PC-3 (cell line): ENCODE measurements at regions not wholly inside any gene's neighbourhood (a gene's known extent, or its start where the extent isn't known, plus 50 kb on each side); places are given as distances from the start of the nearest gene placed in this dataset.

Source experiments
- ATAC-seq: fragments of 200-7000 bp; cut with Tn5 transposase; 2 replicates; pipeline ENCODE4 v1.9.1; 2020; ENCODE audit warnings: mild to moderate bottlenecking, moderate library complexity
- BruUV-seq: library from RNA; stranded (reverse); fragments of 400-500 nt; replicated peaks from 2 replicates; lab custom pipeline; 2021; lab: Mats Ljungman, UMichigan
- CTCF ChIA-PET: fragments of 300-600 bp; sonication (Branson Sonifier 250); formaldehyde crosslinking; loops from one replicate; lab custom pipeline; 2022; ENCODE audit warnings: antibody characterized with exemption; lab: Charles Lee
- POLR2A ChIA-PET: fragments of 300-600 bp; sonication (Branson Sonifier 250); formaldehyde crosslinking; loops from one replicate; lab custom pipeline; 2022; ENCODE audit warnings: antibody characterized with exemption; ENCODE audit not compliant: unreplicated experiment; lab: Charles Lee
- DNase-seq: peaks from one replicate; pipeline ENCODE4 v3.0.0-alpha.2; 2015
- H2AFZ ChIP-seq: fragments of 300-600 bp; sonication (generic); 2 replicates; pipeline ENCODE4 v1.6.0; 2016; ENCODE audit warnings: antibody characterized with exemption, low read length
- H3F3A ChIP-seq: fragments of 300-600 bp; sonication (generic); one replicate; pipeline ENCODE4 v1.6.0; 2017; ENCODE audit warnings: antibody characterized with exemption, low read length, control low read depth, mild to moderate bottlenecking; ENCODE audit not compliant: unreplicated experiment
- H3K27ac ChIP-seq: fragments of 300-600 bp; sonication (generic); 2 replicates; pipeline ENCODE4 v1.5.1; 2016; ENCODE audit warnings: mild to moderate bottlenecking, low read length
- H3K27me3 ChIP-seq: fragments of 300-600 bp; sonication (generic); 2 replicates; pipeline ENCODE4 v1.6.1; 2016; ENCODE audit warnings: low read length, mixed read lengths
- H3K36me3 ChIP-seq: fragments of 300-600 bp; sonication (generic); 2 replicates; pipeline ENCODE4 v1.6.1; 2016; ENCODE audit warnings: low read depth, mixed run types, low read length, mixed read lengths
- H3K4me1 ChIP-seq: fragments of 300-600 bp; sonication (generic); 2 replicates; pipeline ENCODE4 v1.5.1; 2016; ENCODE audit warnings: low read length; ENCODE audit not compliant: insufficient read depth
- H3K4me2 ChIP-seq: fragments of 300-600 bp; sonication (generic); 2 replicates; pipeline ENCODE4 v1.6.0; 2016; ENCODE audit warnings: low read length
- H3K4me3 ChIP-seq: fragments of 300-600 bp; sonication (generic); 2 replicates; pipeline ENCODE4 v1.5.1; 2016; ENCODE audit warnings: mild to moderate bottlenecking, low read length, mixed read lengths
- H3K79me2 ChIP-seq: fragments of 300-600 bp; sonication (generic); 2 replicates; pipeline ENCODE4 v1.6.1; 2017; ENCODE audit warnings: low read length, mixed read lengths
- H3K9ac ChIP-seq: fragments of 300-600 bp; sonication (generic); 2 replicates; pipeline ENCODE4 v1.6.0; 2016; ENCODE audit warnings: mild to moderate bottlenecking, low read length
- H3K9me2 ChIP-seq: fragments of 300-600 bp; sonication (generic); replicated peaks from 2 replicates; pipeline ENCODE4 v1.6.1; 2016; ENCODE audit warnings: mixed run types, low read length, mixed read lengths
- H3K9me3 ChIP-seq: fragments of 300-600 bp; sonication (generic); 2 replicates; pipeline ENCODE4 v1.6.1; 2016; ENCODE audit warnings: low read length, mixed read lengths
- H4K20me1 ChIP-seq: fragments of 300-600 bp; sonication (generic); 2 replicates; pipeline ENCODE4 v1.6.1; 2016; ENCODE audit warnings: low read length, mixed read lengths
- EZH2 ChIP-seq: fragments of 300-600 bp; sonication (generic); IDR thresholded peaks from one replicate; pipeline ENCODE4 v1.6.1; 2017; ENCODE audit warnings: antibody characterized with exemption, mild to moderate bottlenecking, low read length; ENCODE audit not compliant: unreplicated experiment
- EZH2phosphoT487 ChIP-seq: fragments of 300-600 bp; sonication (generic); IDR thresholded peaks from 2 replicates; pipeline ENCODE4 v1.6.1; 2018; ENCODE audit warnings: mild to moderate bottlenecking, antibody characterized with exemption, low read length, borderline replicate concordance
- intact Hi-C: fragments of 100-400 bp; cut with micrococcal nuclease; formaldehyde crosslinking; loops from 2 replicates; pipeline ENCODE4 v1.9.0; 2023
- TF ChIP-seq, protein P1 (sequence below): fragments of 300-600 bp; sonication (generic); conservative IDR thresholded peaks from 2 replicates; pipeline ENCODE4 v1.5.1; 2017; ENCODE audit warnings: antibody characterized with exemption, low read depth, mild to moderate bottlenecking, low read length

DNA sequence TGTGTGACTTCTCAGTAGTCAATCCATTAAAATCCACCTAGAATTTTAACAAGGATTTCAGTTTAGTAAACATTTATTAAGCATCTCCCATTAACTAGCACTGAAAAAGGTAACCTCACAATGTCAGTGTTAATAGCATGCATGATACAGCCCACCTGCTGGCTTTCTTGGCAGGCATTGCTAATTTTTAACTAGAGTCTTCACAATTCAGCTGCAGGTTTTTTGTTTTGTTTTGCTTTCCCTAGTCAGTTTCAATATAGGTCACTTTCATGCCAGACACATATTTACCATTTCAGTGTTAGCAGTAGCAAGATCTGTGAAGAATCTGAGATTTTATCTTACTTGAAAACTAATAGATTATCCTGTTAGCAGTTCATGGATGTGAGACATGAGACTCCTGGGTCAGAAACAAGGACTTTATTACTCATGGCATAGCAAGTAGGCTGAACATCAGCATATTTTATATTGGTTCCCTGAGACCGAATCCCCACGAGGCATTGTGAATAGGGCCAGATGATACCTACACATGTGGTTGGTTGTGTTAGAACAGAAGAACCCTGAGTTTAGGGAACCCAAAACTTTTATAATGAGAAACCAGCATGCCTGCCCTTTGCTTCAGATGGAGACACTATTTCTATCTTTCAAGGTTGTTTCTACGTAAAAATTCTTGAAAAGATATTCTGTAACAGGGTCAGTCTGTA, 198.0 kb upstream of the HTR2A start:
- Histone ChIP-seq H3K4me2 (no peak overlapping the region), H3K79me2 (no peaks in the 10 kb centered on the region), H3F3A (no peaks in the 10 kb centered on the region), H4K20me1 (no peaks in the 10 kb centered on the region), H3K27me3 (no peaks in the 10 kb centered on the region), H3K9me2 (no peaks in the 10 kb centered on the region), H2AFZ (no peak overlapping the region), H3K4me3 (no peak overlapping the region), H3K36me3 (no peaks in the 10 kb centered on the region), H3K9me3 (no peaks in the 10 kb centered on the region), H3K9ac (no peak overlapping the region), H3K27ac (no peak overlapping the region), H3K4me1 (peaks cover 17% of the 10 kb centered on the region)
- DNase-seq = no peak
- POLR2A ChIA-PET = no interaction called here
- CTCF ChIA-PET = no interaction called here
- TF ChIP-seq, protein P1, sequence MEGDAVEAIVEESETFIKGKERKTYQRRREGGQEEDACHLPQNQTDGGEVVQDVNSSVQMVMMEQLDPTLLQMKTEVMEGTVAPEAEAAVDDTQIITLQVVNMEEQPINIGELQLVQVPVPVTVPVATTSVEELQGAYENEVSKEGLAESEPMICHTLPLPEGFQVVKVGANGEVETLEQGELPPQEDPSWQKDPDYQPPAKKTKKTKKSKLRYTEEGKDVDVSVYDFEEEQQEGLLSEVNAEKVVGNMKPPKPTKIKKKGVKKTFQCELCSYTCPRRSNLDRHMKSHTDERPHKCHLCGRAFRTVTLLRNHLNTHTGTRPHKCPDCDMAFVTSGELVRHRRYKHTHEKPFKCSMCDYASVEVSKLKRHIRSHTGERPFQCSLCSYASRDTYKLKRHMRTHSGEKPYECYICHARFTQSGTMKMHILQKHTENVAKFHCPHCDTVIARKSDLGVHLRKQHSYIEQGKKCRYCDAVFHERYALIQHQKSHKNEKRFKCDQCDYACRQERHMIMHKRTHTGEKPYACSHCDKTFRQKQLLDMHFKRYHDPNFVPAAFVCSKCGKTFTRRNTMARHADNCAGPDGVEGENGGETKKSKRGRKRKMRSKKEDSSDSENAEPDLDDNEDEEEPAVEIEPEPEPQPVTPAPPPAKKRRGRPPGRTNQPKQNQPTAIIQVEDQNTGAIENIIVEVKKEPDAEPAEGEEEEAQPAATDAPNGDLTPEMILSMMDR = no peak
- TF ChIP-seq EZH2phosphoT487 = no peak
- no peak for TF ChIP-seq EZH2
- ATAC-seq = no peak
- BruUV-seq = no TSS peak
- intact Hi-C loops = no loop called here

GRCh38 chr13:47092202-47092601, 195.3 kb upstream of the HTR2A start:
- Histone ChIP-seq H3K9me3 (no peaks in the 10 kb centered on the region), H3K27me3 (no peaks in the 10 kb centered on the region), H4K20me1 (no peaks in the 10 kb centered on the region), H3K4me3 (no peak overlapping the region), H3F3A (no peaks in the 10 kb centered on the region), H3K79me2 (no peaks in the 10 kb centered on the region), H3K36me3 (no peaks in the 10 kb centered on the region), H3K27ac (no peak overlapping the region), H3K9me2 (no peaks in the 10 kb centered on the region), H3K9ac (no peak overlapping the region), H3K4me1 (peaks cover 17% of the 10 kb centered on the region), H3K4me2 (peak overlapping the region; percentile 35; the same call in 1 of the 2 replicates), H2AFZ (no peak overlapping the region)
- ChIA-PET CTCF (interaction anchor here (0.6 kb wide), 1 partner anchor 28 kb away, joined by 3 read pairs; no protein-coding TSS in a partner anchor), POLR2A (no interaction called here)
- DNase-seq = peak; percentile 54
- no TSS peak for BruUV-seq
- no peak for TF ChIP-seq EZH2
- TF ChIP-seq, protein P1 = no peak
- peak; percentile 89 for ATAC-seq
- intact Hi-C loops = no loop called here

DNA sequence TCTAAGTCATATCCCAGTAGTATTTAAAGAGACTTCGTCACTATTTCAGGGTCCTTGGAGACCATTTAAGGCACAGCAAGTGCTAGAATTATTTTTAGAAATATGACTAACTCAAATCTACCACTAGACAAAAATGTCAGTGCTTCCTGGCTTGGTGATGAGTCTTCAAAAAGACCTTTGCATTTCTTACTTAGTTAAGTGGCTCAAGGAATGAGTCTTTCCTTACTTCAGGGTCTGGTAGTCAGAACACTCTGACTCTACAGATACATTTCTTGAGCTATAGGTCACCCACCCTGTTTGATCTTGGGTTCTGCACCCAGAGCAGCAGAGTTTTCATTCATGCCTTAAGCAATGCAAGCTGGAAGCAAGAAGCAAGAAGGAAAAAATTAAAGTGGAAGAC, 191.0 kb upstream of the HTR2A start:
- H4K20me1 ChIP-seq = no peaks in the 10 kb centered on the region
- no peak for DNase-seq
- CTCF ChIA-PET = no interaction called here
- intact Hi-C loops = no loop called here
- TF ChIP-seq EZH2 (no peak), EZH2phosphoT487 (no peak)
- TF ChIP-seq, protein P1 = no peak
- no peaks in the 10 kb centered on the region for H3K79me2 ChIP-seq
- H3K4me1 ChIP-seq = peaks cover 20% of the 10 kb centered on the region
- no peaks in the 10 kb centered on the region for H3K9me2 ChIP-seq
- H3F3A ChIP-seq = no peaks in the 10 kb centered on the region
- H3K36me3 ChIP-seq = no peaks in the 10 kb centered on the region
- H3K9me3 ChIP-seq = no peaks in the 10 kb centered on the region
- POLR2A ChIA-PET = no interaction called here
- no peak overlapping the region for H3K9ac ChIP-seq
- H3K4me3 ChIP-seq = no peak overlapping the region
- no peak overlapping the region for H3K4me2 ChIP-seq
- no peak for ATAC-seq
- no peak overlapping the region for H2AFZ ChIP-seq
- no peaks in the 10 kb centered on the region for H3K27me3 ChIP-seq
- BruUV-seq = no TSS peak
- H3K27ac ChIP-seq = no peak overlapping the region
